Panc1 (cell line): ENCODE measurements at regions not wholly inside any gene's neighbourhood (a gene's known extent, or its start where the extent isn't known, plus 50 kb on each side); places are given as distances from the start of the nearest gene placed in this dataset.

Experiments
- ATAC-seq: fragments of 200-7000 bp; cut with Tn5 transposase; 2 replicates; pipeline ENCODE4 v1.9.1; 2020; ENCODE audit warnings: mild to moderate bottlenecking, moderate library complexity
- BruUV-seq: library from RNA; stranded (reverse); fragments of 400-500 nt; replicated peaks from 2 replicates; lab custom pipeline; 2021; lab: Mats Ljungman, UMichigan
- CTCF ChIA-PET: fragments of 300-600 bp; sonication (Branson Sonifier 250); formaldehyde crosslinking; loops from one replicate; lab custom pipeline; 2022; ENCODE audit warnings: antibody characterized with exemption; lab: Charles Lee
- POLR2A ChIA-PET: fragments of 300-600 bp; sonication (Branson Sonifier 250); formaldehyde crosslinking; loops from one replicate; lab custom pipeline; 2022; ENCODE audit warnings: antibody characterized with exemption; lab: Charles Lee
- DNase-seq: peaks from one replicate; pipeline ENCODE4 v3.0.0-alpha.2; 2010; ENCODE audit warnings: low read depth, low spot score
- H3K27ac ChIP-seq: 2 replicates; pipeline ENCODE4 v1.5.1; 2011; ENCODE audit warnings: mild to moderate bottlenecking, low read length, inconsistent platforms
- H3K27me3 ChIP-seq: fragments of 200-500 bp; sonication (Bioruptor generic); 2 replicates; pipeline ENCODE4 v1.6.0; 2014; ENCODE audit warnings: low read length, inconsistent platforms; ENCODE audit not compliant: control insufficient read depth, insufficient read depth
- H3K36me3 ChIP-seq: fragments of 200-500 bp; sonication (Bioruptor generic); 2 replicates; pipeline ENCODE4 v1.5.1; 2014; ENCODE audit warnings: inconsistent platforms, mild to moderate bottlenecking, low read length, moderate library complexity; ENCODE audit not compliant: control insufficient read depth, insufficient read depth
- H3K4me1 ChIP-seq: 2 replicates; pipeline ENCODE4 v1.5.1; 2011; ENCODE audit warnings: inconsistent platforms, mild to moderate bottlenecking, low read length, moderate library complexity; ENCODE audit not compliant: control insufficient read depth, insufficient read depth
- H3K4me3 ChIP-seq, 2 experiments: 2 replicates each; pipeline ENCODE4 v1.5.1; 2011 to 2012; ENCODE audit warnings: low read depth in 2 of 2, low read length in 2 of 2, mild to moderate bottlenecking in 2 of 2, inconsistent platforms in 1 of 2, moderate library complexity in 1 of 2
- H3K9me3 ChIP-seq: fragments of 200-500 bp; sonication (Bioruptor generic); 2 replicates; pipeline ENCODE4 v1.5.1; 2014; ENCODE audit warnings: low read depth, mild to moderate bottlenecking, inconsistent platforms, low read length, moderate library complexity; ENCODE audit not compliant: control insufficient read depth, insufficient read depth
- CTCF ChIP-seq: fragments of 450-650 bp; IDR thresholded peaks from 2 replicates; pipeline ENCODE4 v1.5.1; 2017; ENCODE audit warnings: mild to moderate bottlenecking
- POLR2AphosphoS5 ChIP-seq: IDR thresholded peaks from 2 replicates; pipeline ENCODE4 v1.6.1; 2012; ENCODE audit warnings: mild to moderate bottlenecking, low read depth, low read length, moderate library complexity
- SIN3A ChIP-seq: IDR thresholded peaks from 2 replicates; pipeline ENCODE4 v1.6.1; 2012; ENCODE audit warnings: low read depth, mild to moderate bottlenecking, low read length, moderate library complexity, borderline replicate concordance; ENCODE audit not compliant: insufficient read depth
- TCF7L2 ChIP-seq: IDR thresholded peaks from 2 replicates; pipeline ENCODE4 v1.6.1; 2011; ENCODE audit warnings: mild to moderate bottlenecking, low read depth, low read length, inconsistent platforms
- in situ Hi-C: cut with HindIII; loops from 2 replicates; pipeline ENCODE4 v1.10.0; 2016; ENCODE audit warnings: low sequenced_read_pairs, low pct_unique_long_range_greater_than_20kb
- intact Hi-C: fragments of 100-400 bp; cut with micrococcal nuclease; formaldehyde crosslinking; loops from one replicate; pipeline ENCODE4 v1.10.0; 2022; ENCODE audit not compliant: unreplicated experiment
- TF ChIP-seq, protein P1 (sequence below), 2 experiments: IDR thresholded peaks; 2 replicates each; pipeline ENCODE4 v1.6.1; 2011 to 2012; ENCODE audit warnings: low read depth in 2 of 2, control low read depth in 1 of 2, low read length in 1 of 2, mild to moderate bottlenecking in 1 of 2, moderate library complexity in 1 of 2; ENCODE audit not compliant: insufficient read depth in 1 of 2

GRCh38 chr1:194420706-194421105, 1234.3 kb upstream of the B3GALT2 start:
- H3K9me3 ChIP-seq: peaks cover 5% of the 10 kb centered on the region; the same call in 1 of the 2 replicates
- in situ Hi-C loops (no loop called here), intact Hi-C loops (no loop called here)
- no TSS peak for BruUV-seq
- no peak for TF ChIP-seq POLR2AphosphoS5
- TF ChIP-seq CTCF: no peak
- TF ChIP-seq, protein P1, sequence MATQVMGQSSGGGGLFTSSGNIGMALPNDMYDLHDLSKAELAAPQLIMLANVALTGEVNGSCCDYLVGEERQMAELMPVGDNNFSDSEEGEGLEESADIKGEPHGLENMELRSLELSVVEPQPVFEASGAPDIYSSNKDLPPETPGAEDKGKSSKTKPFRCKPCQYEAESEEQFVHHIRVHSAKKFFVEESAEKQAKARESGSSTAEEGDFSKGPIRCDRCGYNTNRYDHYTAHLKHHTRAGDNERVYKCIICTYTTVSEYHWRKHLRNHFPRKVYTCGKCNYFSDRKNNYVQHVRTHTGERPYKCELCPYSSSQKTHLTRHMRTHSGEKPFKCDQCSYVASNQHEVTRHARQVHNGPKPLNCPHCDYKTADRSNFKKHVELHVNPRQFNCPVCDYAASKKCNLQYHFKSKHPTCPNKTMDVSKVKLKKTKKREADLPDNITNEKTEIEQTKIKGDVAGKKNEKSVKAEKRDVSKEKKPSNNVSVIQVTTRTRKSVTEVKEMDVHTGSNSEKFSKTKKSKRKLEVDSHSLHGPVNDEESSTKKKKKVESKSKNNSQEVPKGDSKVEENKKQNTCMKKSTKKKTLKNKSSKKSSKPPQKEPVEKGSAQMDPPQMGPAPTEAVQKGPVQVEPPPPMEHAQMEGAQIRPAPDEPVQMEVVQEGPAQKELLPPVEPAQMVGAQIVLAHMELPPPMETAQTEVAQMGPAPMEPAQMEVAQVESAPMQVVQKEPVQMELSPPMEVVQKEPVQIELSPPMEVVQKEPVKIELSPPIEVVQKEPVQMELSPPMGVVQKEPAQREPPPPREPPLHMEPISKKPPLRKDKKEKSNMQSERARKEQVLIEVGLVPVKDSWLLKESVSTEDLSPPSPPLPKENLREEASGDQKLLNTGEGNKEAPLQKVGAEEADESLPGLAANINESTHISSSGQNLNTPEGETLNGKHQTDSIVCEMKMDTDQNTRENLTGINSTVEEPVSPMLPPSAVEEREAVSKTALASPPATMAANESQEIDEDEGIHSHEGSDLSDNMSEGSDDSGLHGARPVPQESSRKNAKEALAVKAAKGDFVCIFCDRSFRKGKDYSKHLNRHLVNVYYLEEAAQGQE (IDR thresholded peaks at IDR 0.05; ENCODE audit: insufficient read depth in 1 of 2, low read depth in 2 of 2, low read length in 1 of 2): no peak
- no peak for TF ChIP-seq TCF7L2
- TF ChIP-seq SIN3A: no peak
- no peaks in the 10 kb centered on the region for H3K4me1 ChIP-seq
- H3K36me3 ChIP-seq: no peaks in the 10 kb centered on the region
- DNase-seq (no peak), ATAC-seq (no peak)
- no peak overlapping the region for H3K27ac ChIP-seq
- CTCF ChIA-PET: no interaction called here
- H3K27me3 ChIP-seq: no peaks in the 10 kb centered on the region
- no peak overlapping the region for H3K4me3 ChIP-seq
- POLR2A ChIA-PET: no interaction called here

DNA sequence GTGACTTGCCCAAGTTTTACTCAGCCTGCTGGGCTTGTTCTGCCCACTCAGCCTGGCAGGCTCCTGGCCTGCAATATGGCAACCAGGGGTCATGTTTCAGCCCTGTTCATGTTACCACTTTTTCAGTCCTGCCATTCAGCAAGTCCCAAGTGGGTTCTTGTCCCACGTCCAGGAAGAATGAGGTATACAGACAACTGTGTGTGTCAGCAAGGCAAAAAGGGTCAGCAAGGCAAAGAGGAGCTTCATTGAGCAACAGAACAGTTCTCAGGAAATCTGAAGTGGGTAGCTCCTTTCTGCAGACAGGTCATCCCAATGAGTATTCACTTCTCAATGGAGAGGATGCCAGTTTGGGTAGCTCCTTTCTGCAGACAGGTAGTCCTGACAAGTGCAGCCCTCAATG, 1233.3 kb upstream of the B3GALT2 start:
- Histone ChIP-seq H3K4me3 (no peak overlapping the region), H3K36me3 (no peaks in the 10 kb centered on the region), H3K27me3 (no peaks in the 10 kb centered on the region), H3K9me3 (peaks cover 5% of the 10 kb centered on the region; the same call in 1 of the 2 replicates), H3K4me1 (no peaks in the 10 kb centered on the region), H3K27ac (no peak overlapping the region)
- CTCF ChIA-PET: no interaction called here
- no peak for DNase-seq
- no TSS peak for BruUV-seq
- TF ChIP-seq POLR2AphosphoS5 (no peak), TCF7L2 (no peak), CTCF (no peak), SIN3A (no peak)
- TF ChIP-seq, protein P1 (IDR thresholded peaks at IDR 0.05; ENCODE audit: insufficient read depth in 1 of 2, low read depth in 2 of 2, low read length in 1 of 2): no peak
- POLR2A ChIA-PET: interaction anchor here (0.6 kb wide), 1 partner anchor 16 kb away, joined by 5 read pairs; no protein-coding TSS in a partner anchor
- ATAC-seq: no peak
- intact Hi-C loops (no loop called here), in situ Hi-C loops (no loop called here)
